ENCODE measurements at regions not wholly inside any gene's neighbourhood (a gene's known extent, or its start where the extent isn't known, plus 50 kb on each side); places are given as distances from the start of the nearest gene placed in this dataset.

GRCh38 chr5:152337484-152337883, 67.6 kb downstream of the NMUR2 start:
- TF ChIP-seq, protein P1, sequence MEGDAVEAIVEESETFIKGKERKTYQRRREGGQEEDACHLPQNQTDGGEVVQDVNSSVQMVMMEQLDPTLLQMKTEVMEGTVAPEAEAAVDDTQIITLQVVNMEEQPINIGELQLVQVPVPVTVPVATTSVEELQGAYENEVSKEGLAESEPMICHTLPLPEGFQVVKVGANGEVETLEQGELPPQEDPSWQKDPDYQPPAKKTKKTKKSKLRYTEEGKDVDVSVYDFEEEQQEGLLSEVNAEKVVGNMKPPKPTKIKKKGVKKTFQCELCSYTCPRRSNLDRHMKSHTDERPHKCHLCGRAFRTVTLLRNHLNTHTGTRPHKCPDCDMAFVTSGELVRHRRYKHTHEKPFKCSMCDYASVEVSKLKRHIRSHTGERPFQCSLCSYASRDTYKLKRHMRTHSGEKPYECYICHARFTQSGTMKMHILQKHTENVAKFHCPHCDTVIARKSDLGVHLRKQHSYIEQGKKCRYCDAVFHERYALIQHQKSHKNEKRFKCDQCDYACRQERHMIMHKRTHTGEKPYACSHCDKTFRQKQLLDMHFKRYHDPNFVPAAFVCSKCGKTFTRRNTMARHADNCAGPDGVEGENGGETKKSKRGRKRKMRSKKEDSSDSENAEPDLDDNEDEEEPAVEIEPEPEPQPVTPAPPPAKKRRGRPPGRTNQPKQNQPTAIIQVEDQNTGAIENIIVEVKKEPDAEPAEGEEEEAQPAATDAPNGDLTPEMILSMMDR (IDR thresholded peaks at IDR 0.05) = no peak
- TF ChIP-seq ZFX (IDR thresholded peaks at IDR 0.05; ENCODE audit: borderline replicate concordance) = no peak
- no peak overlapping the region for H3K27ac ChIP-seq

- TF ChIP-seq ZFX (IDR thresholded peaks at IDR 0.05; ENCODE audit: borderline replicate concordance) = no peak
- TF ChIP-seq, protein P1 (IDR thresholded peaks at IDR 0.05) = no peak
- no peak overlapping the region for H3K27ac ChIP-seq
Observed at GRCh38 chr5:152335461-152335860, 69.6 kb downstream of the NMUR2 start.

DNA sequence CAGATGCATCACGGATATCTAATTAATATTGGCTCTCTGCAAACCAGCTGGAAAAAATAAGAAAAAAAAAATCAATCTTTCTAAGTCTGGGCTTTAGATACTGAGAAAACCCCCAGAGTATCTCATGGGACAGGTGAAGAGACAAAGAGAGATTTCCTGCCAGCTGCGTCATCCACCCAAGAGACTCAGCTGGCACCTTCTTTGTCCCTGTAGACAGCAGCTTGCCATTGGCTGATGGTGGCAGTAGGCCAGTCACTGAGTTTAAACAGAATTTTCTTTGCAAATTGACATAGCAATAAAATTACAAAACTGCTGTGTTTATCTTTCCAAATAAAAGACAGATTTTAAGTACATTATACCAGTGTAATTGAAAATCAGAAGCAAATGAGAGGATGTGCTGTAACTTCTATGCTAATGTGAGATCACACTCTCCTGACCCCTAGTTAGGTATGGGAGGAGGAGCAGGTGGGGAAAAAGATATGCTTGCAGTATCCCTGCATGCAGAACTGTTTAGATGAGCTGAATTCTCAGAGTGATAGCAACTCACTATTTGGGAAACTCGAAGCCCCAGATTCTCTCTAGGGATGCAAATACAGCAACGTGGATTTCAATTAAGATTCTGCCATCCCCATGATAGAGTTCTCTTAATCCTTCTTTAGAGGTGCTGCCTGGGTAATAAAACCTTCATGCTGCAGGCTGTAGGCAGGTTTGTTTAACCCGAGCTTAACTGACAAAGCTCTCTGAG, 72.2 kb downstream of the NMUR2 start:
- no peak overlapping the region for H3K27ac ChIP-seq
- no peak for TF ChIP-seq ZFX (IDR thresholded peaks at IDR 0.05; ENCODE audit: borderline replicate concordance)
- TF ChIP-seq, protein P1 (IDR thresholded peaks at IDR 0.05) = no peak

DNA sequence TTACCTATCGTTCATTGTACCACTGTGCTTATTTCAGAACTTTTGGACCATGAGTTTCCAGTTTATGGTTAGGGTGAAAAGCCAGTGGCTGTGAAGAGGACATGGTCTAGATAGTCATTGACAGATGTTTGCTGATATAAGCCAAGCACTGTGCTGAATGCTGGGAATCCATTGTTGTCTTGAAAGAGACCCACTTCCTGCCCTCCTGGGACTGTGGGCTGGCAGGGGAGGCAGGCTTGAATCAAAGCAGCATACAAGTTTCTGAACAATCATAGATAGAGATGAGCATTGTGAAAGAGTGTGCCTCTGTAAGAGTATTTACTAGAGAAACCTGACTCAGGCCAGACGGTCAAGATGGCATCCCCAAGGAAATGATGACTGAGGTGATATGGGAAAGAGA, 73.4 kb downstream of the NMUR2 start:
- H3K27ac ChIP-seq = no peak overlapping the region
- TF ChIP-seq, protein P1 (IDR thresholded peaks at IDR 0.05) = no peak

DNA sequence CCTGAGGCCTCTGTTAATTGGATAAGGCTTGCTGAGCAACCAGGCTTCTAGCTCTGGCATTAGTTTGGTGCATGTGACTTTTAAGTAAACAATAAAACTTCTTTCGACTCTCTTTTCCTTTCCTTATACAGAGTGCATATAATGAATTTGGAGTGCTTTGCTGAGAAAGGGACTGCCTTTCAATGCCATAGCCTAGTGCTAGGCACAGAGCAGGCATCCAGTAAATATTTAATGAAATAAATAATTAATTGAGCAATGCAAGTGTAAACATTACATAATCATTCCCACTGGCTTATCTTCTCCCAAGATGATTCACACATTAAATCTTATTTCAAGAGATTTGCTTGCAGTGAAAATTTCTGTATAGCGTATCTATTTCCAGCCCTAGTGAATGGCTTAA, 74.1 kb downstream of the NMUR2 start:
- TF ChIP-seq, protein P1 (IDR thresholded peaks at IDR 0.05) = no peak
- no peak for TF ChIP-seq ZFX (IDR thresholded peaks at IDR 0.05; ENCODE audit: borderline replicate concordance)
- H3K27ac ChIP-seq = no peak overlapping the region

DNA sequence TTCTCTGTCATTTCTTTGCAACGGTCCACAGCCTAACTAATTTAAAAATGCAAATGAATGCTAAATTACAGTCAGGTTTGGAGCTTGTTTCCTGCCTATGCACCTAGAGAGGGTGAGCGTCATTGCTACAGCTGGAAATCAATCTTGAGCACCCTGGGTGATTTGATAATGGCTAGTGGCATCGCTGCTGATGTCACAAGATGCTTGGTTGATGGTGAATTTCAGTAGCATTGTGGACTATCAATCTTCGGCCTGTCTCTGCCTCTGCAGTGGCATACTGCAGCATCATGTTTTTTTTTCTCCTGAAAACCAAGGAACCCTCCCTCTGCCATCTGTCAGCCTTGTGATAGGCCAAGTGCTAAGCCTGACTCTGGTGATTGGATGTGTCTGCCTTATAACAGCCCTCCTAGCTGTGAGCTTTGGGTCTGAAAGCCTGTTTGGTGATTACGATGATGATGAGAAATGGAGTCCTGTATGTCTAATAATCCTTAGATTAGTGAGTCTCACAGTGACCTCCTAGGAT, 75.3 kb downstream of the NMUR2 start:
- no peak overlapping the region for H3K27ac ChIP-seq
- no peak for TF ChIP-seq ZFX (IDR thresholded peaks at IDR 0.05; ENCODE audit: borderline replicate concordance)
- TF ChIP-seq, protein P1 (IDR thresholded peaks at IDR 0.05) = no peak

DNA sequence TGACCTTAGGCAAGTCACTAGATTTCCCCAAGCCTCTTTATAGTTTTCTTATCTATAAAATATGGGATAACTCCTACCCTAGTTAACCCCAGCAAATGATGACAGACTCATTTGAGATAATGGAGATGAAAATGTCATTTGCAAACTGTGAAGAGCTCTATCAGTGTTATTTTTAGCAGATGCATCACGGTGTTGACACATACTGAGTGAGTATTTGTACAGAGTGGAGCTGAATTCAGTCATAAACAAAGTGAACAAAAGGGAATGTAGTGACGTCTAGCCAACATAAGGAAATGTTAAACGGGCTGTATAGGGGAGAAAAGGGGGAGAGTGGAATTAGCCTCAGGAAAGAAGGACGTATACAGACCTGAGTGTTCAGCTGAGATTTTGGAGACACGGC, 75.9 kb downstream of the NMUR2 start:
- no peak overlapping the region for H3K27ac ChIP-seq
- TF ChIP-seq, protein P1 (IDR thresholded peaks at IDR 0.05) = no peak
- no peak for TF ChIP-seq ZFX (IDR thresholded peaks at IDR 0.05; ENCODE audit: borderline replicate concordance)

Data from 22Rv1 (cell line).